ENCODE measurements at regions not wholly inside any gene's neighbourhood (a gene's known extent, or its start where the extent isn't known, plus 50 kb on each side); places are given as distances from the start of the nearest gene placed in this dataset.

DNA sequence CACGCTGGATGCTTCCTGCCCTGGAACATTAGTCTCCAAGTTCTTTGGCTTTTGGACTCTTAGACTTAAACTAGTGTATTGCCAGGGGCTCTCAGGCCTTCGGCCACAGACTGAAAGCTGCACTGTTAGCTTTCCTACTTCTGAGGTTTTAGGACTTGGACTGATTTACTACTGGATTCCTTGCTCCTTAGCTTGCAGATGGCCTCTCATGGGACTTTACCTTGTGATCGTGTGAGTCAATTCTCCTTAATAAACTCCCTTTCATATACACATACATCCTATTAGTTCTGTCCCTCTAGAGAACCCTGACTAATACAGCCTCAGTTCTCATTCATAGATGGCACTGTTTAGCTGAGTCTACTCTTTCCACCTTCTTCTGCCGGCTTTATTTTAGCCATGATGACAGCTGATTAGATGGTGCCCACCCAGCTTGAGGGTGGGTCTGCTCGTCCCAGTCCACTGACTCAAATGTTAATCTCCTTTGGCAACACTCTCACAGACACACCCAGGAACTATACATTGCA is 389.1 kb downstream of the NYAP2 start:
- intact Hi-C loops (cut with DNase I), result no loop called here
- Histone ChIP-seq H3K27me3 (ENCODE audit: low read depth) (no peaks in the 10 kb centered on the region), H3K4me3 (no peak overlapping the region), H3K36me3 (no peaks in the 10 kb centered on the region), H3K9me3 (no peaks in the 10 kb centered on the region), H3K4me1 (no peaks in the 10 kb centered on the region), H3K27ac (no peak overlapping the region)
- no peak for ATAC-seq
- no peak for TF ChIP-seq CTCF (IDR thresholded peaks at IDR 0.05)
- DNase-seq, result no peak

DNA sequence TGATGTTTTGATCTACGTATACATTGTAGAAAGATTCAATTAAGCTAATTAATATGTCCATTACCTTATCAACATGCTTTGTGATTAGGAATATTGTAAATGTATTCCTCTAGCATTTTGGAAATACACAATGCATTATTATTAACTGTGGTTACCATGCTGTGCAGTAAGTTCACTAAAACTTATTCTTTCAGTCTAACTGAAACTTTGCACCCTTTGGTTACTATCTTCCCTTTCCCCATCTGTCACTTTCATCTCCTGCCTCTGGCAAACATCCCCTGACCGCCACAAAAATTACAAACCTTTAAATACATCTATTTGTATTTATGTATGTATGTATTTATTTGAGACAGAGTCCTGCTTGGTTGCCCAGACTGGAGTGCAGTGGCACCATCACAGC is 388.0 kb downstream of the NYAP2 start:
- DNase-seq (no peak), ATAC-seq (no peak)
- H3K27me3 ChIP-seq (ENCODE audit: low read depth), result no peaks in the 10 kb centered on the region
- intact Hi-C loops (cut with DNase I), result no loop called here
- H3K4me3 ChIP-seq, result no peak overlapping the region
- H3K36me3 ChIP-seq, result no peaks in the 10 kb centered on the region
- no peaks in the 10 kb centered on the region for H3K4me1 ChIP-seq
- no peaks in the 10 kb centered on the region for H3K9me3 ChIP-seq
- H3K27ac ChIP-seq, result no peak overlapping the region
- no peak for TF ChIP-seq CTCF (IDR thresholded peaks at IDR 0.05)

GRCh38 chr2:225781991-225782390 is 382.5 kb downstream of the NYAP2 start:
- no peaks in the 10 kb centered on the region for H3K9me3 ChIP-seq
- no peaks in the 10 kb centered on the region for H3K27me3 ChIP-seq (ENCODE audit: low read depth)
- no peaks in the 10 kb centered on the region for H3K36me3 ChIP-seq
- ATAC-seq (no peak), DNase-seq (no peak)
- intact Hi-C loops (cut with DNase I), result no loop called here
- H3K4me3 ChIP-seq, result no peak overlapping the region
- no peak overlapping the region for H3K27ac ChIP-seq
- no peak for TF ChIP-seq CTCF (IDR thresholded peaks at IDR 0.05)
- no peaks in the 10 kb centered on the region for H3K4me1 ChIP-seq

DNA sequence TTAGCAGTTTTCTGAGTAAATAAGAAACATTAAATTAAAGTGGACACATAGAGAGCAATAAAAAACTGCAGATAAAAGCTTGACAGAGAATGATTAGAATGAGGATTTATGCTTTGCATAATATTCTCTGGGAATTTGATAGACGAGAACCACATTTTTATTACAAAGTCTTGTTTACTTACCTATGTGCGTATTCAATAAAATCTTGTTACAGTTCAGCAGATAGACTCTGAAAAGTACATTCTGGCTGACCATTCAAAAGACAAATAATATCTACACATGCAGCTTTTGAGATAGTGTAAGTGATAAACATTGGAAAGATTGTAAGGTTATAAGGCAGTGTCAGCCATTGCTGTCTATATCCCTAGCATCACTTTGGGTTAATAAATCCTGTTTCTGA is 381.6 kb downstream of the NYAP2 start:
- H3K9me3 ChIP-seq, result no peaks in the 10 kb centered on the region
- intact Hi-C loops (cut with DNase I), result no loop called here
- H3K27me3 ChIP-seq (ENCODE audit: low read depth), result no peaks in the 10 kb centered on the region
- no peaks in the 10 kb centered on the region for H3K36me3 ChIP-seq
- no peak for DNase-seq
- no peak for ATAC-seq
- no peak overlapping the region for H3K27ac ChIP-seq
- H3K4me3 ChIP-seq, result no peak overlapping the region
- H3K4me1 ChIP-seq, result no peaks in the 10 kb centered on the region
- TF ChIP-seq CTCF (IDR thresholded peaks at IDR 0.05), result no peak

DNA sequence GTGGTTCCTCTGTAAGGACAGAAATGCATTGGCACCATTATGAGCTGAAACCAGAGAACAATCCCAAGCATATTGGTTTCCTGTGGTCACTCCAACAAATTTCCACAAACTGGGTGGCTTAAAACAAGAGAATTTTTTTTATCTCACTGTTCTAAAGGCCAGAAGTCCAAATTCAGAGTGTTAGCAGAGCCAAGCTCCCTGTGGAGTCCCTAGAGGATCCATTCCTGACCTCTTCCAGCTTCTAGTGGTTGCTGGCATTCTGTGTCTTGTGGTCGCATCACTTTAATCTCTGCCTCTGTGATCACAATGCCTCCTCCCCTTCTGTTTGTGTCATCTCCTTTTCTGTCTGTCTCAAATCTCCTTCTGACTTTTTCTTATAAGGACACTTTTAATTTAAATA is 380.3 kb downstream of the NYAP2 start:
- Histone ChIP-seq H3K4me1 (no peaks in the 10 kb centered on the region), H3K27me3 (ENCODE audit: low read depth) (no peaks in the 10 kb centered on the region), H3K36me3 (no peaks in the 10 kb centered on the region), H3K4me3 (no peak overlapping the region), H3K27ac (no peak overlapping the region), H3K9me3 (no peaks in the 10 kb centered on the region)
- TF ChIP-seq CTCF (IDR thresholded peaks at IDR 0.05), result no peak
- no peak for DNase-seq
- intact Hi-C loops (cut with DNase I), result no loop called here
- ATAC-seq, result no peak

DNA sequence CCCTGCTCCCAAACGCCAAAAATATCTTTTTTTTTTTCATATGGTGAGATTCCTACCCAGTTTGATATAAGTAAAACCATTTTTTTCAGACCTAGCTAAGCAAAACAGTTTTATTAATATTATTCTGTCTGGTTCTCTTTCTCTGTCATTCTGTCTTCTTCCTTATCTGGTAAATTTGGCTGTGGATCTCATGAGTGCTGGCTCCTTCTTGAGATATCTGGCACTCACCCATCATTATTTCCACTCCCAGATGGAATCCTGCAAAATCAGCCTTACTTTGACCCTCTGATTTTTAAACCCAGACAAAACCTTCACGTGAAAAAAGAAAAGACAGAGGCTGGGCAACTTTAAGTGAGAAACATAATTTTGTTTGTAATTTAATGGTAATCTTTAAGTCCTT is 373.6 kb downstream of the NYAP2 start:
- H3K27ac ChIP-seq, result no peak overlapping the region
- H3K4me3 ChIP-seq, result no peak overlapping the region
- DNase-seq, result no peak
- no peaks in the 10 kb centered on the region for H3K27me3 ChIP-seq (ENCODE audit: low read depth)
- TF ChIP-seq CTCF (IDR thresholded peaks at IDR 0.05), result no peak
- H3K4me1 ChIP-seq, result no peaks in the 10 kb centered on the region
- H3K9me3 ChIP-seq, result no peaks in the 10 kb centered on the region
- intact Hi-C loops (cut with DNase I), result no loop called here
- H3K36me3 ChIP-seq, result no peaks in the 10 kb centered on the region
- ATAC-seq, result no peak
